HG03575 (cell line): ENCODE measurements at regions not wholly inside any gene's neighbourhood (a gene's known extent, or its start where the extent isn't known, plus 50 kb on each side); places are given as distances from the start of the nearest gene placed in this dataset.

Experiments
- ATAC-seq: cut with Tn5 transposase; IDR thresholded peaks from one replicate; pipeline ENCODE4 v1.9.1; 2021; ENCODE audit not compliant: unreplicated experiment, insufficient number of reproducible peaks, low FRiP score; ENCODE audit errors: extremely low read depth

GRCh38 chr1:184919892-184920291 lies 54.4 kb downstream of the NIBAN1 start:
- ATAC-seq = no peak

- ATAC-seq = no peak
Observed at GRCh38 chr1:184915463-184916090, 58.7 kb downstream of the NIBAN1 start.

- no peak for ATAC-seq
Observed at GRCh38 chr1:184914149-184914548, 60.2 kb downstream of the NIBAN1 start.

GRCh38 chr1:184912392-184912791 lies 61.9 kb downstream of the NIBAN1 start:
- ATAC-seq = no peak

- no peak for ATAC-seq
Observed at GRCh38 chr1:184911830-184912229, 62.5 kb downstream of the NIBAN1 start.

- ATAC-seq = no peak
Observed at GRCh38 chr1:184911103-184911745, 63.1 kb downstream of the NIBAN1 start.

GRCh38 chr1:184910691-184911091 lies 63.6 kb downstream of the NIBAN1 start:
- no peak for ATAC-seq

GRCh38 chr1:184910005-184910404 lies 64.3 kb downstream of the NIBAN1 start:
- ATAC-seq = no peak

- ATAC-seq = no peak
Observed at GRCh38 chr1:184909019-184909418, 65.3 kb downstream of the NIBAN1 start.

- no peak for ATAC-seq
Observed at GRCh38 chr1:184908506-184908905, 65.8 kb downstream of the NIBAN1 start.

GRCh38 chr1:184907500-184907899 lies 66.8 kb downstream of the NIBAN1 start:
- no peak for ATAC-seq

- ATAC-seq = no peak
Observed at GRCh38 chr1:184906761-184907160, 67.5 kb downstream of the NIBAN1 start.

GRCh38 chr1:184905601-184906322 lies 68.5 kb downstream of the NIBAN1 start:
- ATAC-seq = no peak

GRCh38 chr1:184903111-184903692 lies 71.1 kb downstream of the NIBAN1 start:
- ATAC-seq = no peak

GRCh38 chr1:184900507-184900906 lies 73.8 kb downstream of the NIBAN1 start:
- ATAC-seq = no peak

GRCh38 chr1:184896000-184896399 lies 78.3 kb downstream of the NIBAN1 start:
- ATAC-seq = no peak

GRCh38 chr1:184895086-184895485 lies 79.2 kb downstream of the NIBAN1 start:
- no peak for ATAC-seq

- no peak for ATAC-seq
Observed at GRCh38 chr1:184893695-184894094, 80.6 kb downstream of the NIBAN1 start.

GRCh38 chr1:184892116-184892515 lies 82.2 kb downstream of the NIBAN1 start:
- ATAC-seq = no peak

- no peak for ATAC-seq
Observed at GRCh38 chr1:184891440-184891839, 82.9 kb downstream of the NIBAN1 start.
